ENCODE measurements at regions not wholly inside any gene's neighbourhood (a gene's known extent, or its start where the extent isn't known, plus 50 kb on each side); places are given as distances from the start of the nearest gene placed in this dataset.

- Histone ChIP-seq H3K27ac (ENCODE audit: extremely low read depth, low read depth, low read length) (no peak overlapping the region), H3K9me3 (ENCODE audit: control insufficient read depth, insufficient read depth, low read depth, low read length) (no peaks in the 10 kb centered on the region), H3K36me3 (ENCODE audit: control insufficient read depth in 2 of 2, insufficient read depth in 1 of 2, low read length in 2 of 2) (no peaks in the 10 kb centered on the region), H3K4me3 (ENCODE audit: low read depth, low read length) (no peak overlapping the region), H3K4me1 (ENCODE audit: control insufficient read depth, insufficient read depth, low read length) (no peaks in the 10 kb centered on the region)
- ChIA-PET CTCF (no interaction called here), POLR2A (no interaction called here)
- no peak for TF ChIP-seq ZNF791 (tag by site-specific recombination; IDR thresholded peaks at IDR 0.05)
- TF ChIP-seq, protein P1, sequence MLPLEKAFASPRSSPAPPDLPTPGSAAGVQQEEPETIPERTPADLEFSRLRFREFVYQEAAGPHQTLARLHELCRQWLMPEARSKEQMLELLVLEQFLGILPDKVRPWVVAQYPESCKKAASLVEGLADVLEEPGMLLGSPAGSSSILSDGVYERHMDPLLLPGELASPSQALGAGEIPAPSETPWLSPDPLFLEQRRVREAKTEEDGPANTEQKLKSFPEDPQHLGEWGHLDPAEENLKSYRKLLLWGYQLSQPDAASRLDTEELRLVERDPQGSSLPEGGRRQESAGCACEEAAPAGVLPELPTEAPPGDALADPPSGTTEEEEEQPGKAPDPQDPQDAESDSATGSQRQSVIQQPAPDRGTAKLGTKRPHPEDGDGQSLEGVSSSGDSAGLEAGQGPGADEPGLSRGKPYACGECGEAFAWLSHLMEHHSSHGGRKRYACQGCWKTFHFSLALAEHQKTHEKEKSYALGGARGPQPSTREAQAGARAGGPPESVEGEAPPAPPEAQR (tag by site-specific recombination; IDR thresholded peaks at IDR 0.05), result no peak
- no peak for TF ChIP-seq ZNF112 (tag by site-specific recombination; IDR thresholded peaks at IDR 0.05)
- TF ChIP-seq ZBTB10 (tag by site-specific recombination; IDR thresholded peaks at IDR 0.05), result no peak
- no peak for TF ChIP-seq ZNF433 (tag by site-specific recombination; IDR thresholded peaks at IDR 0.05; ENCODE audit: low read depth)
- TF ChIP-seq, protein P2, sequence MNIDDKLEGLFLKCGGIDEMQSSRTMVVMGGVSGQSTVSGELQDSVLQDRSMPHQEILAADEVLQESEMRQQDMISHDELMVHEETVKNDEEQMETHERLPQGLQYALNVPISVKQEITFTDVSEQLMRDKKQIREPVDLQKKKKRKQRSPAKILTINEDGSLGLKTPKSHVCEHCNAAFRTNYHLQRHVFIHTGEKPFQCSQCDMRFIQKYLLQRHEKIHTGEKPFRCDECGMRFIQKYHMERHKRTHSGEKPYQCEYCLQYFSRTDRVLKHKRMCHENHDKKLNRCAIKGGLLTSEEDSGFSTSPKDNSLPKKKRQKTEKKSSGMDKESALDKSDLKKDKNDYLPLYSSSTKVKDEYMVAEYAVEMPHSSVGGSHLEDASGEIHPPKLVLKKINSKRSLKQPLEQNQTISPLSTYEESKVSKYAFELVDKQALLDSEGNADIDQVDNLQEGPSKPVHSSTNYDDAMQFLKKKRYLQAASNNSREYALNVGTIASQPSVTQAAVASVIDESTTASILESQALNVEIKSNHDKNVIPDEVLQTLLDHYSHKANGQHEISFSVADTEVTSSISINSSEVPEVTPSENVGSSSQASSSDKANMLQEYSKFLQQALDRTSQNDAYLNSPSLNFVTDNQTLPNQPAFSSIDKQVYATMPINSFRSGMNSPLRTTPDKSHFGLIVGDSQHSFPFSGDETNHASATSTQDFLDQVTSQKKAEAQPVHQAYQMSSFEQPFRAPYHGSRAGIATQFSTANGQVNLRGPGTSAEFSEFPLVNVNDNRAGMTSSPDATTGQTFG (tag by site-specific recombination; IDR thresholded peaks at IDR 0.05; ENCODE audit: borderline replicate concordance), result no peak
- TF ChIP-seq ZSCAN16 (tag by site-specific recombination; IDR thresholded peaks at IDR 0.05), result no peak
- no peak for TF ChIP-seq ZNF16 (tag by site-specific recombination; IDR thresholded peaks at IDR 0.05; ENCODE audit: low read depth)
- TF ChIP-seq ZNF202 (tag by site-specific recombination; IDR thresholded peaks at IDR 0.05; ENCODE audit: borderline replicate concordance), result no peak
Measured at GRCh38 chr9:13013991-13014883, 239.4 kb downstream of the LURAP1L start.

GRCh38 chr9:13017260-13017659 is 242.4 kb downstream of the LURAP1L start:
- Histone ChIP-seq H3K4me3 (ENCODE audit: low read depth, low read length) (no peak overlapping the region), H3K36me3 (ENCODE audit: control insufficient read depth in 2 of 2, insufficient read depth in 1 of 2, low read length in 2 of 2) (no peaks in the 10 kb centered on the region), H3K27ac (ENCODE audit: extremely low read depth, low read depth, low read length) (no peak overlapping the region), H3K4me1 (ENCODE audit: control insufficient read depth, insufficient read depth, low read length) (no peaks in the 10 kb centered on the region), H3K9me3 (ENCODE audit: control insufficient read depth, insufficient read depth, low read depth, low read length) (no peaks in the 10 kb centered on the region)
- ChIA-PET POLR2A (no interaction called here), CTCF (interaction anchor here (0.5 to 1.1 kb wide), 3 partner anchors 9 to 240 kb away, joined by 3 to 4 read pairs (median 3); no protein-coding TSS in a partner anchor)
- TF ChIP-seq ZNF274 (IDR thresholded peaks at IDR 0.05; ENCODE audit: low read length) (no peak), ZNF274 (tag by site-specific recombination; IDR thresholded peaks at IDR 0.05; ENCODE audit: borderline replicate concordance) (no peak), ZBTB6 (tag by site-specific recombination; IDR thresholded peaks at IDR 0.05) (no peak), ZBTB48 (tag by site-specific recombination; IDR thresholded peaks at IDR 0.05) (no peak), ZNF404 (tag by site-specific recombination; IDR thresholded peaks at IDR 0.05) (no peak), ZBTB7A (tag by site-specific recombination; IDR thresholded peaks at IDR 0.05; ENCODE audit: low read depth) (no peak), YY2 (tag by site-specific recombination; IDR thresholded peaks at IDR 0.05) (no peak)
- TF ChIP-seq, protein P3, sequence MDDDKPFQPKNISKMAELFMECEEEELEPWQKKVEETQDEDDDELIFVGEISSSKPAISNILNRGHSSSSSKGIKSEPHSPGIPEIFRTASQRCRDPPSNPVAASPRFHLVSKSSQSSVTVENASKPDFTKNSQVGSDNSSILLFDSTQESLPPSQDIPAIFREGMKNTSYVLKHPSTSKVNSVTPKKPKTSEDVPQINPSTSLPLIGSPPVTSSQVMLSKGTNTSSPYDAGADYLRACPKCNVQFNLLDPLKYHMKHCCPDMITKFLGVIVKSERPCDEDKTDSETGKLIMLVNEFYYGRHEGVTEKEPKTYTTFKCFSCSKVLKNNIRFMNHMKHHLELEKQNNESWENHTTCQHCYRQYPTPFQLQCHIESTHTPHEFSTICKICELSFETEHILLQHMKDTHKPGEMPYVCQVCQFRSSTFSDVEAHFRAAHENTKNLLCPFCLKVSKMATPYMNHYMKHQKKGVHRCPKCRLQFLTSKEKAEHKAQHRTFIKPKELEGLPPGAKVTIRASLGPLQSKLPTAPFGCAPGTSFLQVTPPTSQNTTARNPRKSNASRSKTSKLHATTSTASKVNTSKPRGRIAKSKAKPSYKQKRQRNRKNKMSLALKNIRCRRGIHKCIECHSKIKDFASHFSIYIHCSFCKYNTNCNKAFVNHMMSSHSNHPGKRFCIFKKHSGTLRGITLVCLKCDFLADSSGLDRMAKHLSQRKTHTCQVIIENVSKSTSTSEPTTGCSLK (tag by site-specific recombination; IDR thresholded peaks at IDR 0.05), result no peak
